ENCODE measurements at regions not wholly inside any gene's neighbourhood (a gene's known extent, or its start where the extent isn't known, plus 50 kb on each side); places are given as distances from the start of the nearest gene placed in this dataset.

- no peak for DNase-seq
- Histone ChIP-seq H3K4me1 (ENCODE audit: control insufficient read depth in 3 of 3, insufficient read depth in 2 of 3, low read depth in 1 of 3, low read length in 2 of 3) (no peaks in the 10 kb centered on the region), H3K27me3 (ENCODE audit: control insufficient read depth in 3 of 3, insufficient read depth in 3 of 3, low read length in 3 of 3) (no peaks in the 10 kb centered on the region), H3K36me3 (ENCODE audit: control insufficient read depth in 3 of 3, insufficient read depth in 2 of 3, low read depth in 1 of 3, low read length in 3 of 3) (no peaks in the 10 kb centered on the region), H3K27ac (ENCODE audit: low read depth in 1 of 3, low read length in 2 of 3) (no peak overlapping the region), H3K4me3 (ENCODE audit: low read depth in 1 of 3, low read length in 3 of 3) (no peak overlapping the region), H3K9me3 (ENCODE audit: control insufficient read depth in 2 of 2, insufficient read depth in 1 of 2, low read depth in 1 of 2, low read length in 1 of 2) (no peaks in the 10 kb centered on the region)
- 81 to 91% (median 82%) methylated on average over 12 of the region's 12 CpGs for WGBS, 3 donors
- no peak for FAIRE-seq
These were observed 217.3 kb upstream of the SHH start for GRCh38 chr7:156029460-156030007.

DNA sequence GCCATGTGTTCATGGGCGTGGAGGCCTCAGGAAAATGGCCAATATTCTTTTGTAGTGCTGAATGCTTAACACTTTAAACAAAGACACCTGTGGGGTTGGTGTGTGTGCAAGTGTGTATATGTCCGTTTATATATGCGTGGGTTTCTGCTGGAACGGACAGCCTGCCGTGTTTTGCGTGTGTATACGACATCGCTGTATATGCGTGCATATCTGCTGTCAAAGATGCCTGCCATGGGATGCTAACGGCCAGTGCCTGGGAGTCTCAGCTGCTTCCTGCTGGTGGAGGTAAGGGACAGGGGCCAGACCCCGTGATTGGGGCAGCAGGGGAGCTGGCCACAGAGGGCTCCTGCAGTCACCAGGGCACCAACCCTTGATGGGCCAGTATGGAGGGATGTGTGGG, 216.3 kb upstream of the SHH start:
- no peak overlapping the region for H3K4me3 ChIP-seq (ENCODE audit: low read depth in 1 of 3, low read length in 3 of 3)
- 76 to 88% (median 88%) methylated on average over 11 of the region's 11 CpGs for whole genome bisulfite sequencing, 3 donors
- no peak overlapping the region for H3K27ac ChIP-seq (ENCODE audit: low read depth in 1 of 3, low read length in 2 of 3)
- H3K36me3 ChIP-seq (ENCODE audit: control insufficient read depth in 3 of 3, insufficient read depth in 2 of 3, low read depth in 1 of 3, low read length in 3 of 3), result no peaks in the 10 kb centered on the region
- H3K27me3 ChIP-seq (ENCODE audit: control insufficient read depth in 3 of 3, insufficient read depth in 3 of 3, low read length in 3 of 3), result no peaks in the 10 kb centered on the region
- DNase-seq, result no peak
- no peaks in the 10 kb centered on the region for H3K4me1 ChIP-seq (ENCODE audit: control insufficient read depth in 3 of 3, insufficient read depth in 2 of 3, low read depth in 1 of 3, low read length in 2 of 3)
- no peaks in the 10 kb centered on the region for H3K9me3 ChIP-seq (ENCODE audit: control insufficient read depth in 2 of 2, insufficient read depth in 1 of 2, low read depth in 1 of 2, low read length in 1 of 2)
- FAIRE-seq, result no peak

- DNase-seq (no peak), FAIRE-seq (no peak)
- Histone ChIP-seq H3K36me3 (ENCODE audit: control insufficient read depth in 3 of 3, insufficient read depth in 2 of 3, low read depth in 1 of 3, low read length in 3 of 3) (no peaks in the 10 kb centered on the region), H3K27ac (ENCODE audit: low read depth in 1 of 3, low read length in 2 of 3) (no peak overlapping the region), H3K4me3 (ENCODE audit: low read depth in 1 of 3, low read length in 3 of 3) (no peak overlapping the region), H3K27me3 (ENCODE audit: control insufficient read depth in 3 of 3, insufficient read depth in 3 of 3, low read length in 3 of 3) (no peaks in the 10 kb centered on the region), H3K4me1 (ENCODE audit: control insufficient read depth in 3 of 3, insufficient read depth in 2 of 3, low read depth in 1 of 3, low read length in 2 of 3) (no peaks in the 10 kb centered on the region), H3K9me3 (ENCODE audit: control insufficient read depth in 2 of 2, insufficient read depth in 1 of 2, low read depth in 1 of 2, low read length in 1 of 2) (no peaks in the 10 kb centered on the region)
- WGBS, 3 donors, result 18 to 60% (median 36%) methylated on average over 6 of the region's 6 CpGs
These were observed 215.6 kb upstream of the SHH start for GRCh38 chr7:156027821-156028220.

GRCh38 chr7:156026603-156027002, 214.3 kb upstream of the SHH start:
- Histone ChIP-seq H3K27ac (ENCODE audit: low read depth in 1 of 3, low read length in 2 of 3) (no peak overlapping the region), H3K36me3 (ENCODE audit: control insufficient read depth in 3 of 3, insufficient read depth in 2 of 3, low read depth in 1 of 3, low read length in 3 of 3) (no peaks in the 10 kb centered on the region), H3K4me1 (ENCODE audit: control insufficient read depth in 3 of 3, insufficient read depth in 2 of 3, low read depth in 1 of 3, low read length in 2 of 3) (no peaks in the 10 kb centered on the region), H3K9me3 (ENCODE audit: control insufficient read depth in 2 of 2, insufficient read depth in 1 of 2, low read depth in 1 of 2, low read length in 1 of 2) (no peaks in the 10 kb centered on the region), H3K27me3 (ENCODE audit: control insufficient read depth in 3 of 3, insufficient read depth in 3 of 3, low read length in 3 of 3) (no peaks in the 10 kb centered on the region), H3K4me3 (ENCODE audit: low read depth in 1 of 3, low read length in 3 of 3) (no peak overlapping the region)
- FAIRE-seq, result no peak
- WGBS, 3 donors, result 87 to 90% (median 88%) methylated on average over 12 of the region's 12 CpGs
- no peak for DNase-seq

DNA sequence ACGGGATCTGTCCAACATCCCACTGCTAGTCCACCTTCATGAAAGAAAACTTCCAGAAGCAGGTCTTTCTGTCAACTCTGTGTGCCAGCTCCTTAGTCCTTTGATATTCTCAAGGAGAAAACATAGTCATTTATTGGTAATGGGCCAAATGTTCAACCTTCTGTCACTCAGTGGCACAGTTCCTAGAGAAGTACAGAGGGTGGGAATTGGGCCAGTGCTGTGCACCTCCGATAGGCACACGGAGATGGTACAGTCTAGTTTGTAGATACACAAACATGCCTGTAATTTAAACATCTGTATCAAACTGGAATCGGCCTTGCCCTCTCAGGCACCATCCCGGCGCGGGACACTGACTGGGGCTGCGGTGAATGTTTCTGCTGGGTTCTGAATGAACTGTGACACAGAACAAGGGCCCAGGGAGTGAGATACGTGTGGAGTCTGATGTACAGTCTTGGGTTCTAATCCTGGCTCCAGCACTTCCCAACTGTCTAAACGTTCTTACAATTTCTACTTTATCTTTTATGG, 213.9 kb upstream of the SHH start:
- 83 to 92% (median 89%) methylated on average over 10 of the region's 10 CpGs for WGBS, 3 donors

GRCh38 chr7:156025675-156026074, 213.4 kb upstream of the SHH start:
- DNase-seq, result no peak
- H3K27me3 ChIP-seq (ENCODE audit: control insufficient read depth in 3 of 3, insufficient read depth in 3 of 3, low read length in 3 of 3), result no peaks in the 10 kb centered on the region
- H3K36me3 ChIP-seq (ENCODE audit: control insufficient read depth in 3 of 3, insufficient read depth in 2 of 3, low read depth in 1 of 3, low read length in 3 of 3), result no peaks in the 10 kb centered on the region
- 73 to 81% (median 73%) methylated on average over 6 of the region's 6 CpGs for WGBS, 3 donors
- H3K4me1 ChIP-seq (ENCODE audit: control insufficient read depth in 3 of 3, insufficient read depth in 2 of 3, low read depth in 1 of 3, low read length in 2 of 3), result no peaks in the 10 kb centered on the region
- FAIRE-seq, result no peak
- H3K9me3 ChIP-seq (ENCODE audit: control insufficient read depth in 2 of 2, insufficient read depth in 1 of 2, low read depth in 1 of 2, low read length in 1 of 2), result no peaks in the 10 kb centered on the region
- H3K4me3 ChIP-seq (ENCODE audit: low read depth in 1 of 3, low read length in 3 of 3), result no peak overlapping the region
- H3K27ac ChIP-seq (ENCODE audit: low read depth in 1 of 3, low read length in 2 of 3), result no peak overlapping the region

More for the DNA sequence above, 213.9 kb upstream of the SHH start:
- Histone ChIP-seq H3K4me3 (ENCODE audit: low read depth in 1 of 3, low read length in 3 of 3) (no peak overlapping the region), H3K27ac (ENCODE audit: low read depth in 1 of 3, low read length in 2 of 3) (no peak overlapping the region), H3K4me1 (ENCODE audit: control insufficient read depth in 3 of 3, insufficient read depth in 2 of 3, low read depth in 1 of 3, low read length in 2 of 3) (no peaks in the 10 kb centered on the region), H3K27me3 (ENCODE audit: control insufficient read depth in 3 of 3, insufficient read depth in 3 of 3, low read length in 3 of 3) (no peaks in the 10 kb centered on the region), H3K9me3 (ENCODE audit: control insufficient read depth in 2 of 2, insufficient read depth in 1 of 2, low read depth in 1 of 2, low read length in 1 of 2) (no peaks in the 10 kb centered on the region), H3K36me3 (ENCODE audit: control insufficient read depth in 3 of 3, insufficient read depth in 2 of 3, low read depth in 1 of 3, low read length in 3 of 3) (no peaks in the 10 kb centered on the region)
- FAIRE-seq, result no peak
- no peak for DNase-seq

- WGBS, 3 donors, result 86 to 96% (median 94%) methylated on average over 7 of the region's 7 CpGs
- H3K4me3 ChIP-seq (ENCODE audit: low read depth in 1 of 3, low read length in 3 of 3), result no peak overlapping the region
These were observed 211.9 kb upstream of the SHH start for GRCh38 chr7:156024201-156024600.

DNA sequence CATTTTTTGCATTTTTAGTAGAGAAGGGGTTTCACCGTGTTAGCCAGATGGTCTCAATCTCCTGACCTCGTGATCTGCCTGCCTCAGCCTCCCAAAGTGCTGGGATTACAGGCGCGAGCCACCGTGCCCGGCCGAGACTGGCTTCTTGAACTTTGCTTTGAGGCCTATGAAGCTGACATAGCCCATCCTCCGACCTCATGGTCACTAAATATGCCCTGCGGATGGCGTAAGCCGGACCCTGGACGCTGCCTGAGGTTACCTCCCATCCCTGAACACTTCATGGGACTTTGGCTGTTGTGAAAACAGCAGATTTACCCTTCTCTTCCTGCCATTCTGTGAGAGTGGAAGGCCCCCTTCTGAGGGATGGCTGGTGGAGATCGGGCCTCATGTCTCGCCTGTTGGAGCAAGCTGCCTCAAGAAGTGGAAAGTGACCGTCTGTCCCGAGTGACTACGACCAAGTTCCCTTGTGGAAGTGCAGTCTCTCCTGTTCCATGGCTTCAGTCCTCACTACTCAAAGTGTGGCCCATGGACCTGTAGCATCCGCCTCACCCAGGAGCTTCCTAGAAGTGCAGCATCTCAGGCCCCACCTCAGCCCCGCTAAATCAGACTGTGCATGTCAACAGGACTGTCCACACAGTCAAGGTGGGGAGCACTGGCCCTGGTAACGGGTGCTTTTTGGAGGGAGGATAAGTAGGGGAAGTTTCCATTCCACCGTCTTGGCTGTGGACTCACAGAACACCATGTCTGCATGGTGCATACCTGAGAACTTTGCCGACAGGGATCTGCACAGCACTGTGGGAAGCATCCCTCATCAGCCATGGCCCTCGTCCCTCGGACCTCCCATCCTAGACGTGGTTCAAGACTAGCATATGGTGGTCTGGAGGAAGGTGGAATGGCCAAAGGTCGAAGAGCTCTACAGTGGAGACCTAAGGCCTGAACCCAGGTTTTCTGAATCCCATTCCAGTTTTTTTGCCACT, 210.5 kb upstream of the SHH start:
- Histone ChIP-seq H3K4me3 (ENCODE audit: low read depth in 1 of 3, low read length in 3 of 3) (no peak overlapping the region), H3K36me3 (ENCODE audit: control insufficient read depth in 3 of 3, insufficient read depth in 2 of 3, low read depth in 1 of 3, low read length in 3 of 3) (no peaks in the 10 kb centered on the region), H3K27me3 (ENCODE audit: control insufficient read depth in 3 of 3, insufficient read depth in 3 of 3, low read length in 3 of 3) (no peaks in the 10 kb centered on the region), H3K9me3 (ENCODE audit: control insufficient read depth in 2 of 2, insufficient read depth in 1 of 2, low read depth in 1 of 2, low read length in 1 of 2) (peaks cover 0 to 4% of the 10 kb centered on the region in 2 donors), H3K27ac (ENCODE audit: low read depth in 1 of 3, low read length in 2 of 3) (no peak overlapping the region), H3K4me1 (ENCODE audit: control insufficient read depth in 3 of 3, insufficient read depth in 2 of 3, low read depth in 1 of 3, low read length in 2 of 3) (no peaks in the 10 kb centered on the region)
- DNase-seq (no peak), FAIRE-seq (no peak)
- 84 to 87% (median 85%) methylated on average over 26 of the region's 26 CpGs for WGBS, 3 donors

More at GRCh38 chr7:156024201-156024600, 211.9 kb upstream of the SHH start:
- no peaks in the 10 kb centered on the region for H3K36me3 ChIP-seq (ENCODE audit: control insufficient read depth in 3 of 3, insufficient read depth in 2 of 3, low read depth in 1 of 3, low read length in 3 of 3)
- DNase-seq (no peak), FAIRE-seq (no peak)
- no peaks in the 10 kb centered on the region for H3K27me3 ChIP-seq (ENCODE audit: control insufficient read depth in 3 of 3, insufficient read depth in 3 of 3, low read length in 3 of 3)
- H3K4me1 ChIP-seq (ENCODE audit: control insufficient read depth in 3 of 3, insufficient read depth in 2 of 3, low read depth in 1 of 3, low read length in 2 of 3), result no peaks in the 10 kb centered on the region
- H3K9me3 ChIP-seq (ENCODE audit: control insufficient read depth in 2 of 2, insufficient read depth in 1 of 2, low read depth in 1 of 2, low read length in 1 of 2), result peaks cover 0 to 3% of the 10 kb centered on the region in 2 donors
- no peak overlapping the region for H3K27ac ChIP-seq (ENCODE audit: low read depth in 1 of 3, low read length in 2 of 3)
